Pancreas (tissue), 10 donors: ENCODE measurements at regions not wholly inside any gene's neighbourhood (a gene's known extent, or its start where the extent isn't known, plus 50 kb on each side); places are given as distances from the start of the nearest gene placed in this dataset.

ENCODE experiments used
- ATAC-seq, 4 donors: fragments of 200-7000 bp; cut with Tn5 transposase; one replicate each; pipeline versions ENCODE4 v1.8.0 to v1.9.1; 2020; ENCODE audit warnings: mild to moderate bottlenecking in 4 of 4, moderate library complexity in 4 of 4
- DNase-seq, 6 donors: peaks; one replicate each; pipeline ENCODE4 v3.0.0-alpha.2; 2020
- FAIRE-seq: peaks from 2 replicates; lab custom pipeline; 2012; peaks lifted over from hg19 to GRCh38; lab: Jason Lieb, UNC
- H3K27ac ChIP-seq, 4 donors: fragments of 200-600 bp; sonication (generic); 1 replicate in 3 of 4; 2 replicates in 1 of 4; pipeline versions ENCODE4 v1.5.0 to v1.8.0; 2020
- H3K27me3 ChIP-seq, 4 donors: fragments of 200-600 bp; one replicate each; pipeline ENCODE4 v1.8.0; 2021
- H3K36me3 ChIP-seq, 3 donors: fragments of 200-600 bp; sonication (generic) in 1 of 3; one replicate each; pipeline versions ENCODE4 v1.5.0 to v1.8.0; 2020 to 2021
- H3K4me1 ChIP-seq, 3 donors: fragments of 200-600 bp; one replicate each; pipeline ENCODE4 v1.8.0; 2021
- H3K4me3 ChIP-seq, 4 donors: fragments of 200-600 bp; sonication (generic) in 2 of 4; one replicate each; pipeline versions ENCODE4 v1.5.0 to v1.8.0; 2020 to 2021
- H3K9me3 ChIP-seq, 4 donors: fragments of 200-600 bp; one replicate each; pipeline ENCODE4 v1.8.0; 2021
- CTCF ChIP-seq, 4 donors: fragments of 200-600 bp; sonication (generic) in 3 of 4; IDR thresholded peaks; one replicate each; pipeline versions ENCODE4 v1.5.0 to v1.8.0; 2021; ENCODE audit warnings: antibody characterized with exemption in 4 of 4
- WGBS, 2 donors: extraction: QIAGEN DNeasy Blood & Tissue Kit; methylation state at CpG; one replicate each; pipeline ENCODE4 v1.1.7; 2013; 5-methylcytosine and 5-hydroxymethylcytosine counted together
- intact Hi-C, 3 donors: fragments of 100-400 bp; cut with DNase I; formaldehyde crosslinking; loops; one replicate each; pipeline versions ENCODE4 v1.11.1 to v1.14.2; 2022
- donor health status: healthy with polysubstance abuse.
- donor health status: DM: no; HTN: no; CAD: no; lungs with moderate emphysema.
- donor health status: DM: no; HTN: no; CAD: no.
- donor health status: control.
- donor health status: control.
- donor health status: Bipolar disorder and iron deficiency.
- donor health status: DM: yes; HTN: yes; CAD: no.
- donor health status: DM: no; HTN: no; CAD: no.
- donor health status: DM: no; HTN: no; CAD: no.
- donor health status: DM: yes; HTN: yes; CAD: no.

- Histone ChIP-seq H3K4me3 (no peak overlapping the region), H3K4me1 (no peaks in the 10 kb centered on the region), H3K9me3 (no peaks in the 10 kb centered on the region), H3K27ac (no peak overlapping the region), H3K36me3 (no peaks in the 10 kb centered on the region), H3K27me3 (no peaks in the 10 kb centered on the region)
- ATAC-seq (no peak), FAIRE-seq (no peak), DNase-seq (no peak)
- no peak for TF ChIP-seq CTCF (IDR thresholded peaks at IDR 0.05)
- 63 to 70% methylated on average over 10 of the region's 10 CpGs for WGBS, 2 donors
- intact Hi-C loops, result no loop called here
These were observed 231.9 kb upstream of the FN1 start for GRCh38 chr2:215667585-215668377.

- FAIRE-seq (no peak), ATAC-seq (peak in 2 of 4 donors; percentile 29 to 54), DNase-seq (no peak)
- 67 to 84% methylated on average over 3 of the region's 3 CpGs for WGBS, 2 donors
- H3K27me3 ChIP-seq, result no peaks in the 10 kb centered on the region
- no peak overlapping the region for H3K4me3 ChIP-seq
- H3K9me3 ChIP-seq, result no peaks in the 10 kb centered on the region
- no peaks in the 10 kb centered on the region for H3K36me3 ChIP-seq
- TF ChIP-seq CTCF (IDR thresholded peaks at IDR 0.05), result no peak
- no peaks in the 10 kb centered on the region for H3K4me1 ChIP-seq
- H3K27ac ChIP-seq, result no peak overlapping the region
- intact Hi-C loops, result no loop called here
These were observed 229.1 kb upstream of the FN1 start for GRCh38 chr2:215664847-215665525.

- no peak for TF ChIP-seq CTCF (IDR thresholded peaks at IDR 0.05)
- H3K27ac ChIP-seq, result no peak overlapping the region
- no peak overlapping the region for H3K4me3 ChIP-seq
- FAIRE-seq (no peak), ATAC-seq (no peak), DNase-seq (no peak)
- no peaks in the 10 kb centered on the region for H3K36me3 ChIP-seq
- no peaks in the 10 kb centered on the region for H3K27me3 ChIP-seq
- no peaks in the 10 kb centered on the region for H3K9me3 ChIP-seq
- WGBS, 2 donors, result 39 to 56% methylated on average over 1 of the region's 1 CpG
- intact Hi-C loops, result no loop called here
- H3K4me1 ChIP-seq, result no peaks in the 10 kb centered on the region
These were observed 226.8 kb upstream of the FN1 start for GRCh38 chr2:215662715-215663114.

- no peak for TF ChIP-seq CTCF (IDR thresholded peaks at IDR 0.05)
- ATAC-seq, result peak in 1 of 4 donors; percentile 42
- no peaks in the 10 kb centered on the region for H3K9me3 ChIP-seq
- no peak for FAIRE-seq
- H3K27me3 ChIP-seq, result no peaks in the 10 kb centered on the region
- DNase-seq, result peak in 2 of 6 donors; percentile 10 to 26
- no peak overlapping the region for H3K27ac ChIP-seq
- H3K36me3 ChIP-seq, result no peaks in the 10 kb centered on the region
- no peaks in the 10 kb centered on the region for H3K4me1 ChIP-seq
- H3K4me3 ChIP-seq, result no peak overlapping the region
- WGBS, 2 donors, result 66 to 76% methylated on average over 8 of the region's 8 CpGs
- intact Hi-C loops, result no loop called here
These were observed 224.8 kb upstream of the FN1 start for GRCh38 chr2:215660687-215661086.

- TF ChIP-seq CTCF (IDR thresholded peaks at IDR 0.05), result no peak
- Histone ChIP-seq H3K4me1 (no peaks in the 10 kb centered on the region), H3K9me3 (no peaks in the 10 kb centered on the region), H3K36me3 (no peaks in the 10 kb centered on the region), H3K27ac (no peak overlapping the region), H3K27me3 (no peaks in the 10 kb centered on the region), H3K4me3 (no peak overlapping the region)
- intact Hi-C loops, result no loop called here
- DNase-seq (no peak), FAIRE-seq (no peak), ATAC-seq (no peak)
- WGBS, 2 donors, result 65 to 68% methylated on average over 4 of the region's 4 CpGs
These were observed 223.8 kb upstream of the FN1 start for GRCh38 chr2:215659650-215660049.
